DOHH2 (cell line): ENCODE measurements at regions not wholly inside any gene's neighbourhood (a gene's known extent, or its start where the extent isn't known, plus 50 kb on each side); places are given as distances from the start of the nearest gene placed in this dataset.

Experiments used
- EZH2phosphoT487 ChIP-seq: fragments of 200-600 bp; sonication (generic); IDR thresholded peaks from 2 replicates; pipeline ENCODE4 v1.6.1; 2017; ENCODE audit warnings: borderline replicate concordance, mild to moderate bottlenecking, antibody characterized with exemption, low read length, moderate library complexity, mixed read lengths
- TF ChIP-seq, protein P1 (sequence below): fragments of 200-600 bp; sonication (generic); IDR thresholded peaks from one replicate; pipeline ENCODE4 v1.5.1; 2014; ENCODE audit warnings: antibody characterized with exemption, mild to moderate bottlenecking, low read depth, low read length; ENCODE audit not compliant: poor library complexity, severe bottlenecking

GRCh38 chr14:29475641-29476040 is 452.0 kb downstream of the PRKD1 start:
- TF ChIP-seq, protein P1, sequence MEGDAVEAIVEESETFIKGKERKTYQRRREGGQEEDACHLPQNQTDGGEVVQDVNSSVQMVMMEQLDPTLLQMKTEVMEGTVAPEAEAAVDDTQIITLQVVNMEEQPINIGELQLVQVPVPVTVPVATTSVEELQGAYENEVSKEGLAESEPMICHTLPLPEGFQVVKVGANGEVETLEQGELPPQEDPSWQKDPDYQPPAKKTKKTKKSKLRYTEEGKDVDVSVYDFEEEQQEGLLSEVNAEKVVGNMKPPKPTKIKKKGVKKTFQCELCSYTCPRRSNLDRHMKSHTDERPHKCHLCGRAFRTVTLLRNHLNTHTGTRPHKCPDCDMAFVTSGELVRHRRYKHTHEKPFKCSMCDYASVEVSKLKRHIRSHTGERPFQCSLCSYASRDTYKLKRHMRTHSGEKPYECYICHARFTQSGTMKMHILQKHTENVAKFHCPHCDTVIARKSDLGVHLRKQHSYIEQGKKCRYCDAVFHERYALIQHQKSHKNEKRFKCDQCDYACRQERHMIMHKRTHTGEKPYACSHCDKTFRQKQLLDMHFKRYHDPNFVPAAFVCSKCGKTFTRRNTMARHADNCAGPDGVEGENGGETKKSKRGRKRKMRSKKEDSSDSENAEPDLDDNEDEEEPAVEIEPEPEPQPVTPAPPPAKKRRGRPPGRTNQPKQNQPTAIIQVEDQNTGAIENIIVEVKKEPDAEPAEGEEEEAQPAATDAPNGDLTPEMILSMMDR: no peak
- TF ChIP-seq EZH2phosphoT487: no peak
